ENCODE measurements at regions not wholly inside any gene's neighbourhood (a gene's known extent, or its start where the extent isn't known, plus 50 kb on each side); places are given as distances from the start of the nearest gene placed in this dataset.

- in situ Hi-C loops (cut with MboI): no loop called here
- H3K9me3 ChIP-seq (replicated peaks; ENCODE audit: control insufficient read depth, insufficient read depth, low read length): no peaks in the 10 kb centered on the region
- H3K4me3 ChIP-seq: no peak overlapping the region
- no peaks in the 10 kb centered on the region for H3K36me3 ChIP-seq (ENCODE audit: control insufficient read depth in 2 of 2, insufficient read depth in 2 of 2, low read length in 1 of 2)
- H3K4me1 ChIP-seq (ENCODE audit: control insufficient read depth, insufficient read depth, low read length): no peaks in the 10 kb centered on the region
- 4% methylated on average over 4 of the region's 4 CpGs for WGBS (ENCODE audit: insufficient coverage, insufficient replicate concordance, low lambda C conversion rate, missing lambda C conversion rate)
- intact Hi-C loops (cut with micrococcal nuclease; ENCODE audit: unreplicated experiment): no loop called here
- H3K79me2 ChIP-seq (ENCODE audit: control insufficient read depth, insufficient read depth, low read length): no peaks in the 10 kb centered on the region
- ATAC-seq (no peak), DNase-seq (ENCODE audit: low read depth, low spot score) (no peak), FAIRE-seq (no peak)
- ChIA-PET POLR2A (no interaction called here), SMC1A (ENCODE audit: uncharacterized antibody, unreplicated experiment) (no interaction called here), RAD21 (ENCODE audit: unreplicated experiment) (no interaction called here), CTCF (no interaction called here)
- H3K27ac ChIP-seq (ENCODE audit: control insufficient read depth, insufficient read depth): no peak overlapping the region
- no peaks in the 10 kb centered on the region for H3K27me3 ChIP-seq (replicated peaks in 1 of 2; ENCODE audit: control insufficient read depth in 2 of 2, insufficient read depth in 2 of 2, low read length in 1 of 2)
- BruUV-seq (replicated peaks): no TSS peak
- TF ChIP-seq, protein P1, sequence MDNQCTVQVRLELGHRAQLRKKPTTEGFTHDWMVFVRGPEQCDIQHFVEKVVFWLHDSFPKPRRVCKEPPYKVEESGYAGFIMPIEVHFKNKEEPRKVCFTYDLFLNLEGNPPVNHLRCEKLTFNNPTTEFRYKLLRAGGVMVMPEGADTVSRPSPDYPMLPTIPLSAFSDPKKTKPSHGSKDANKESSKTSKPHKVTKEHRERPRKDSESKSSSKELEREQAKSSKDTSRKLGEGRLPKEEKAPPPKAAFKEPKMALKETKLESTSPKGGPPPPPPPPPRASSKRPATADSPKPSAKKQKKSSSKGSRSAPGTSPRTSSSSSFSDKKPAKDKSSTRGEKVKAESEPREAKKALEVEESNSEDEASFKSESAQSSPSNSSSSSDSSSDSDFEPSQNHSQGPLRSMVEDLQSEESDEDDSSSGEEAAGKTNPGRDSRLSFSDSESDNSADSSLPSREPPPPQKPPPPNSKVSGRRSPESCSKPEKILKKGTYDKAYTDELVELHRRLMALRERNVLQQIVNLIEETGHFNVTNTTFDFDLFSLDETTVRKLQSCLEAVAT (IDR thresholded peaks at IDR 0.05): no peak
- TF ChIP-seq KAT2A (conservative IDR thresholded peaks at IDR 0.05; ENCODE audit: control insufficient read depth, low read depth, low read length) (no peak), BACH1 (IDR thresholded peaks at IDR 0.05; ENCODE audit: borderline replicate concordance) (no peak), MYB (IDR thresholded peaks at IDR 0.05; ENCODE audit: borderline replicate concordance, low read depth, low read length) (no peak), SRF (IDR thresholded peaks at IDR 0.05; ENCODE audit: low read depth in 2 of 2, low read length in 2 of 2) (no peak), SREBF1 (IDR thresholded peaks at IDR 0.05; ENCODE audit: low read length) (no peak)
- TF ChIP-seq, protein P2, sequence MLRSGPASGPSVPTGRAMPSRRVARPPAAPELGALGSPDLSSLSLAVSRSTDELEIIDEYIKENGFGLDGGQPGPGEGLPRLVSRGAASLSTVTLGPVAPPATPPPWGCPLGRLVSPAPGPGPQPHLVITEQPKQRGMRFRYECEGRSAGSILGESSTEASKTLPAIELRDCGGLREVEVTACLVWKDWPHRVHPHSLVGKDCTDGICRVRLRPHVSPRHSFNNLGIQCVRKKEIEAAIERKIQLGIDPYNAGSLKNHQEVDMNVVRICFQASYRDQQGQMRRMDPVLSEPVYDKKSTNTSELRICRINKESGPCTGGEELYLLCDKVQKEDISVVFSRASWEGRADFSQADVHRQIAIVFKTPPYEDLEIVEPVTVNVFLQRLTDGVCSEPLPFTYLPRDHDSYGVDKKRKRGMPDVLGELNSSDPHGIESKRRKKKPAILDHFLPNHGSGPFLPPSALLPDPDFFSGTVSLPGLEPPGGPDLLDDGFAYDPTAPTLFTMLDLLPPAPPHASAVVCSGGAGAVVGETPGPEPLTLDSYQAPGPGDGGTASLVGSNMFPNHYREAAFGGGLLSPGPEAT (IDR thresholded peaks at IDR 0.05; ENCODE audit: low read depth): no peak
- no peaks in the 10 kb centered on the region for H4K20me1 ChIP-seq (ENCODE audit: control insufficient read depth, insufficient read depth)
- no peak overlapping the region for H3K4me2 ChIP-seq (ENCODE audit: control insufficient read depth, insufficient read depth)
- no peak overlapping the region for H3K9ac ChIP-seq (ENCODE audit: control insufficient read depth, insufficient read depth, low read length)
- H2AFZ ChIP-seq (ENCODE audit: control insufficient read depth, low read depth, low read length): no peak overlapping the region
Observed at GRCh38 chr4:27921231-27921630, 1060.6 kb downstream of the STIM2 start.

All from GM12878 (cell line).